ENCODE measurements at regions not wholly inside any gene's neighbourhood (a gene's known extent, or its start where the extent isn't known, plus 50 kb on each side); places are given as distances from the start of the nearest gene placed in this dataset.

- Histone ChIP-seq H3K4me2 (ENCODE audit: low read length) (no peak overlapping the region), H3K4me1 (ENCODE audit: control insufficient read depth, insufficient read depth, low read length) (peaks cover 12% of the 10 kb centered on the region), H3K4me3 (ENCODE audit: low read length) (no peak overlapping the region), H3K36me3 (ENCODE audit: insufficient read depth, low read length) (no peaks in the 10 kb centered on the region), H3K9ac (ENCODE audit: low read depth, low read length) (no peak overlapping the region), H3K9me3 (replicated peaks; ENCODE audit: low read length) (no peaks in the 10 kb centered on the region), H3K27me3 (ENCODE audit: control insufficient read depth, insufficient read depth, low read length) (no peaks in the 10 kb centered on the region)
Measured at GRCh38 chr1:98422816-98423215, 238.7 kb upstream of the SNX7 start.

DNA sequence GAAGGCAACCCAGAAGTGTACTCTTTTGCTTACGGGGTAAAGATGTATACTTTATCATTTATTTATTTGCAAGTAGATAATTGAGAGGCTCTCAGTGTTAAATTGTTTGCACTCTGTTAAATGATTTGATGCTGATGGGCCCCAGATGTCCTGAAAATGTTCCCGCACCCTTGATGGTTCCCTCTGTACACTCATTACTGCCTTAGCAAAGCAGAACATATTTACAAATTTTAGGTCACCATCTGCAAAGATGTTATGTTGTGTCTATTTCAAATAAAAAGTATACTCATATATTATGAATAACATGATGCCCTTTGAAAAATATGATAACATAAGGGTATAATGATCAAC, 240.5 kb upstream of the SNX7 start:
- Histone ChIP-seq H3K4me3 (ENCODE audit: low read length) (no peak overlapping the region), H3K36me3 (ENCODE audit: insufficient read depth, low read length) (no peaks in the 10 kb centered on the region), H3K4me2 (ENCODE audit: low read length) (no peak overlapping the region), H3K9me3 (replicated peaks; ENCODE audit: low read length) (no peaks in the 10 kb centered on the region), H3K27me3 (ENCODE audit: control insufficient read depth, insufficient read depth, low read length) (no peaks in the 10 kb centered on the region), H3K9ac (ENCODE audit: low read depth, low read length) (no peak overlapping the region), H3K4me1 (ENCODE audit: control insufficient read depth, insufficient read depth, low read length) (peaks cover 12% of the 10 kb centered on the region)

DNA sequence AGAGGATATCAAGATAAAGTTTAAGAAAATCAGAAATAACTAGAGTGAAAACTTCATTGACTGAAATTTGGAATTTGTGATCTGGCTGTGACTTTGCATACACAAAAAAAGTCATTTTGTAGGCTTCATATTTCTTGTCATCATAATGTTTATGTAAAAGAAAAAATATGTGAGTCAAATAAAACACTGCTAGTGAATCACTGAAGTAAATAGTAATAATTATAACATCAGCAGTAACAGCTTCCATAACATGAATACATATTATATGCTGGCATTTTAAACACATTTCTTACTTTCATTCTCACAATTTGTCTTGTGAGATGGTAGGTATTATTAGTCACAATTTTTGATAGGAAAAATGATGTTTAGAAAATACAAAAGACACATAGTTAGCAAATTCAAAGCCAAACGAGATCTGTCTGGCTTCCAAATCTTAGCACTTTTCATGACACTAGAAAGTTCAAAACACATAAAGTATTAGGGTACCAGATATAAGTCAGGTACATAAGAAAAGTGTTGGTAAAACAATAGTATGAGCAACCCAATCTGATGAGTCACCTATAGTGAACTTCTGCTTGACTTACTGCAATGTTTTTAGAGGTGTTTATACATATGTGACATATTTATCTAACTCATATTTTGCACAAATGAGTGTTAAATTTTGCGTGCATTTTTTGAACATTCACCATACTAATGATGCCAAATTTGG, 241.0 kb upstream of the SNX7 start:
- Histone ChIP-seq H3K4me1 (ENCODE audit: control insufficient read depth, insufficient read depth, low read length) (peaks cover 12% of the 10 kb centered on the region), H3K9me3 (replicated peaks; ENCODE audit: low read length) (no peaks in the 10 kb centered on the region), H3K9ac (ENCODE audit: low read depth, low read length) (no peak overlapping the region), H3K36me3 (ENCODE audit: insufficient read depth, low read length) (no peaks in the 10 kb centered on the region), H3K27me3 (ENCODE audit: control insufficient read depth, insufficient read depth, low read length) (no peaks in the 10 kb centered on the region), H3K4me3 (ENCODE audit: low read length) (no peak overlapping the region), H3K4me2 (ENCODE audit: low read length) (peak overlapping the region; percentile 32)

DNA sequence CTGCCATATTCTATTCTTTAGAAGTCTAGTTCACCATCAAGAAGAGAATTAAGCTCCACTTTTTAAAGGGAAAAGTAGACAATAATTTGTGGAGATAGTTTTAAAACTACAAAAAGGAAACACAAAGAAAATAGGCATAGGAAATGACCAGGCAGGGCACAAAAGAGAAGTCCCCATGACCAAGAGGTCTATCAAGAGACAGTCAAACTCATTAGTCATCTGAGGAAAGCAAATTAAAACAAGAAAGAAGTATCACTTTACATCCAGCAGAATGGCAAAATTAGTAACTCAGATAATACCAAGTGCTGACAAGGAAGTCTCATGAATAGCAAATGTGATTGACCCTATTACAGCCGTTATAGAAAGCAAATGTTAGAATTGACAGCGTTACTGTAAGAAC, 243.7 kb upstream of the SNX7 start:
- Histone ChIP-seq H3K27me3 (ENCODE audit: control insufficient read depth, insufficient read depth, low read length) (no peaks in the 10 kb centered on the region), H3K36me3 (ENCODE audit: insufficient read depth, low read length) (no peaks in the 10 kb centered on the region), H3K9me3 (replicated peaks; ENCODE audit: low read length) (no peaks in the 10 kb centered on the region), H3K9ac (ENCODE audit: low read depth, low read length) (no peak overlapping the region), H3K4me2 (ENCODE audit: low read length) (no peak overlapping the region), H3K4me3 (ENCODE audit: low read length) (no peak overlapping the region), H3K4me1 (ENCODE audit: control insufficient read depth, insufficient read depth, low read length) (peaks cover 12% of the 10 kb centered on the region)

DNA sequence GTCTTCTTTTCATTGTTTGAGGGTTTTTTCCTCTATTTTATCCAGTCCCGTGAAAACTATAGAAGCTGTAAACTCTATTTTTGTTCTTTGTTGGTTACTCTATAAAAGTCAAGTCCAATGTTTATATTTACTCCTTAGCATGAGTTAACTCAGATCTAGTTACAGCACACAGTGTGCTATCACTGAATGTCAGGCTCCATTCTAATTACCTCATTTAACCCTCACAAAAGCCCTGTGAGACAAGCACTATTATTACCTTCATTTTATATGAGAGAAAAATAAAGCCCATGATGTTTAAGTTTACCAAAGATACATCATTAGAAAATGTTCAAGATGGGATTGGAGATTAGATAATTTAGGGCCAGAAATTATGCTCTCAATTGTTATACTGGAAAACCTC, 251.4 kb upstream of the SNX7 start:
- H3K4me1 ChIP-seq (ENCODE audit: control insufficient read depth, insufficient read depth, low read length) = peaks cover 13% of the 10 kb centered on the region
- no peaks in the 10 kb centered on the region for H3K36me3 ChIP-seq (ENCODE audit: insufficient read depth, low read length)
- no peak overlapping the region for H3K9ac ChIP-seq (ENCODE audit: low read depth, low read length)
- no peaks in the 10 kb centered on the region for H3K27me3 ChIP-seq (ENCODE audit: control insufficient read depth, insufficient read depth, low read length)
- no peaks in the 10 kb centered on the region for H3K9me3 ChIP-seq (replicated peaks; ENCODE audit: low read length)
- no peak overlapping the region for H3K4me3 ChIP-seq (ENCODE audit: low read length)
- no peak overlapping the region for H3K4me2 ChIP-seq (ENCODE audit: low read length)

- H3K9ac ChIP-seq (ENCODE audit: low read depth, low read length) = peak overlapping the region; percentile 17
Measured at GRCh38 chr1:98406352-98407088, 255.0 kb upstream of the SNX7 start.

DNA sequence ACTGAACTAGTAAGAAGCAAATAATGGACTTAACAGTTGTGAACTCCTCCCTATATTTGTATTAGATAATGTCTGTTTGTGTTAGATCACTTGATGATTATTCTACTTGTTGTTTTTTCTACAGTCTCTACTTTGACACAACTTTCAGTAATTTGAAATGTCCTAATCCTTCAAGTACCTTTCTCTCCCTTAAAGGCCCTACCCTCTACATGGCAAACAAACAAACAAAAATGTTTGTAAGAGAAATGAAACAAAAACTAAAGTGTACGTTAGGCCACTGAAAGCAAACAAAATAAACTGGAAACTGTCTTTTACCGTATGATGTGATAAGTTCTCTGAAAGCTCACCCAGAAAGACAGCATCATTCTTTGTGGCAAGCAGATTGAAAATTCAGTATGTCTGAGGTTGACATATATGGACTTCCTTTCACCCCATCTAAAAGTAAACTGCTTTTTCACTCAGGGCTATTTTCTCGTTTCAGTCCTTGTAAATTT, 255.9 kb upstream of the SNX7 start:
- Histone ChIP-seq H3K36me3 (ENCODE audit: insufficient read depth, low read length) (no peaks in the 10 kb centered on the region), H3K9ac (ENCODE audit: low read depth, low read length) (peak overlapping the region; percentile 20), H3K4me3 (ENCODE audit: low read length) (no peak overlapping the region), H3K27me3 (ENCODE audit: control insufficient read depth, insufficient read depth, low read length) (no peaks in the 10 kb centered on the region), H3K9me3 (replicated peaks; ENCODE audit: low read length) (no peaks in the 10 kb centered on the region), H3K4me2 (ENCODE audit: low read length) (peak overlapping the region; percentile 51), H3K4me1 (ENCODE audit: control insufficient read depth, insufficient read depth, low read length) (peaks cover 16% of the 10 kb centered on the region)

More at GRCh38 chr1:98406352-98407088, 255.0 kb upstream of the SNX7 start:
- no peaks in the 10 kb centered on the region for H3K27me3 ChIP-seq (ENCODE audit: control insufficient read depth, insufficient read depth, low read length)
- H3K4me3 ChIP-seq (ENCODE audit: low read length) = no peak overlapping the region
- no peak overlapping the region for H3K4me2 ChIP-seq (ENCODE audit: low read length)
- peaks cover 16% of the 10 kb centered on the region for H3K4me1 ChIP-seq (ENCODE audit: control insufficient read depth, insufficient read depth, low read length)
- no peaks in the 10 kb centered on the region for H3K9me3 ChIP-seq (replicated peaks; ENCODE audit: low read length)
- no peaks in the 10 kb centered on the region for H3K36me3 ChIP-seq (ENCODE audit: insufficient read depth, low read length)

GRCh38 chr1:98404866-98405265, 256.7 kb upstream of the SNX7 start:
- peaks cover 16% of the 10 kb centered on the region for H3K4me1 ChIP-seq (ENCODE audit: control insufficient read depth, insufficient read depth, low read length)
- H3K27me3 ChIP-seq (ENCODE audit: control insufficient read depth, insufficient read depth, low read length) = no peaks in the 10 kb centered on the region
- no peak overlapping the region for H3K4me2 ChIP-seq (ENCODE audit: low read length)
- H3K36me3 ChIP-seq (ENCODE audit: insufficient read depth, low read length) = no peaks in the 10 kb centered on the region
- H3K4me3 ChIP-seq (ENCODE audit: low read length) = no peak overlapping the region
- H3K9ac ChIP-seq (ENCODE audit: low read depth, low read length) = no peak overlapping the region
- no peaks in the 10 kb centered on the region for H3K9me3 ChIP-seq (replicated peaks; ENCODE audit: low read length)

DNA sequence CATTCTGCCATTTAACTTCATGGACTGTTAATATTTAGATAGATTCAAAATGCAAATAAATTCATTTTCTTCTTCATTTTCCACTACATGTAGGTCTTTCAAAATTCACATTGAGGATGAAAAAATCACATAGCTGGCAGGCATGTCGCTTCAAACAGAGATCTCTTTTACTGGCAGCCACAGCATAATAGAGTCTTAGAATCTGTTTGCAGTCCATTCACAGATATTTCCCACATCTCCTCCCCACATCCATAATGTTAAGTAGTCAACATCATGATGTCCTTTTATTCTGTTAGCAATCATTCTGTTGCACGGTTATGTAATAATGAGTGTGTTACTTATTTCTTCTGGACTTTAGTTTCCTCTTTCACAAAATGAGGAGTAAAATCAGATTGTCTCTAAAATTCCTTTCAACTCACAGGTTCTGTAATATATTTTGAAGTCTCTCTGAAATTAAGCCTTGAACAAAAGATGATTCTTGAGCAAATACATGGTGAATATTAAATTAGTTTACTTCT, 257.5 kb upstream of the SNX7 start:
- H3K9me3 ChIP-seq (replicated peaks; ENCODE audit: low read length) = no peaks in the 10 kb centered on the region
- H3K27me3 ChIP-seq (ENCODE audit: control insufficient read depth, insufficient read depth, low read length) = no peaks in the 10 kb centered on the region
- no peak overlapping the region for H3K4me2 ChIP-seq (ENCODE audit: low read length)
- no peaks in the 10 kb centered on the region for H3K36me3 ChIP-seq (ENCODE audit: insufficient read depth, low read length)
- H3K4me3 ChIP-seq (ENCODE audit: low read length) = no peak overlapping the region
- H3K9ac ChIP-seq (ENCODE audit: low read depth, low read length) = no peak overlapping the region
- peaks cover 22% of the 10 kb centered on the region for H3K4me1 ChIP-seq (ENCODE audit: control insufficient read depth, insufficient read depth, low read length)

DNA sequence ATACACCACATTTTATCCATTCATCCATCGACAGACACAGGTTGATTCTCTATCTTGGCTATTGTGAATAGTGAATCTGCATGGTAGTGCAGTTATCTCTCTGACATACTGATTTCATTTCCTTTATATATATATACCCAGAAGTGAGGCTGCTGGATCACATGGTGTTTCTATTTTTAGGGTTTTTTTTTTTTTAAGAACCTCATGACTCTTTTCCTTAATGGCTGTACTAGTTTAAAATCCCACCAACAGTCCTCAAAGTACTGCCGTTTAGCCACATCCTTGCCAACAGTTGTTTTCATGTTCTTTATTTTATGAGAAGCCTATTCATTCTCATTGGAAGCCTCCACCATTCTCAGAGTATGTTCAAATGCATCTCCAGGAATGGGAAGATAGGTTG, 258.7 kb upstream of the SNX7 start:
- H3K4me3 ChIP-seq (ENCODE audit: low read length) = no peak overlapping the region
- H3K9ac ChIP-seq (ENCODE audit: low read depth, low read length) = no peak overlapping the region
- H3K4me1 ChIP-seq (ENCODE audit: control insufficient read depth, insufficient read depth, low read length) = peaks cover 29% of the 10 kb centered on the region

GRCh38 chr1:98400446-98400845, 261.1 kb upstream of the SNX7 start:
- Histone ChIP-seq H3K9me3 (replicated peaks; ENCODE audit: low read length) (no peaks in the 10 kb centered on the region), H3K27me3 (ENCODE audit: control insufficient read depth, insufficient read depth, low read length) (no peaks in the 10 kb centered on the region), H3K36me3 (ENCODE audit: insufficient read depth, low read length) (no peaks in the 10 kb centered on the region), H3K4me2 (ENCODE audit: low read length) (no peak overlapping the region), H3K4me1 (ENCODE audit: control insufficient read depth, insufficient read depth, low read length) (peaks cover 20% of the 10 kb centered on the region), H3K9ac (ENCODE audit: low read depth, low read length) (no peak overlapping the region), H3K4me3 (ENCODE audit: low read length) (no peak overlapping the region)

More for the DNA sequence above, 258.7 kb upstream of the SNX7 start:
- H3K9me3 ChIP-seq (replicated peaks; ENCODE audit: low read length) = no peaks in the 10 kb centered on the region
- no peaks in the 10 kb centered on the region for H3K36me3 ChIP-seq (ENCODE audit: insufficient read depth, low read length)
- no peak overlapping the region for H3K4me2 ChIP-seq (ENCODE audit: low read length)
- no peaks in the 10 kb centered on the region for H3K27me3 ChIP-seq (ENCODE audit: control insufficient read depth, insufficient read depth, low read length)
